ENCODE measurements at regions not wholly inside any gene's neighbourhood (a gene's known extent, or its start where the extent isn't known, plus 50 kb on each side); places are given as distances from the start of the nearest gene placed in this dataset.

DNA sequence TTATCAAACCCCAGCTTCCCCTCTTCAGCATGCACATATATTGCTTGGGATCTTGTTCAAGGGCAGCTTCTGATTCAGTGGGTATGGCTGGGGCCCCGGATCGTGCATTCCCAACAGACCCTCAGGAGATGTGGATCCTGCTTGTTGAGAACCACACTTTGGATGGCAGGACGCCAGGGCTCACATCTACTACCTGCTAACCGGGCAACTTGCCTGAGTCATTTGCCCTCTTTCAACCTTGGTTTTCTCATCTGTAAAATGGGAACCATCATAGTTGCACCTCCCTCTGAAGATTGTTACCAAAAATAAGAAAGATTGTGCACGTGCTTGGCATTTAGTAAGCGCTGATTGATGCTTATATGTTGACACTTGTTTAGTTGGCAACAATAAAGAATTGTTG lies 154.6 kb downstream of the ACKR3 start:
- H4K20me1 ChIP-seq (replicated peaks in 1 of 2; ENCODE audit: control insufficient read depth in 1 of 2, insufficient read depth in 2 of 2, low read length in 2 of 2), result no peaks in the 10 kb centered on the region
- H3K4me1 ChIP-seq (replicated peaks in 1 of 4; ENCODE audit: control insufficient read depth in 3 of 4, insufficient read depth in 4 of 4, low read length in 3 of 4), result no peaks in the 10 kb centered on the region
- H3K23me2 ChIP-seq (ENCODE audit: low read depth, low read length), result no peaks in the 10 kb centered on the region
- DNase-seq (ENCODE audit: low read depth in 1 of 2, low spot score in 2 of 2) (no peak), FAIRE-seq (no peak)
- H2BK12ac ChIP-seq (ENCODE audit: low read depth, low read length), result no peak overlapping the region
- no peak overlapping the region for H2AFZ ChIP-seq (ENCODE audit: low read length)
- no peak overlapping the region for H3K4ac ChIP-seq (replicated peaks; ENCODE audit: insufficient read length, low read depth, low read length)
- ChIA-PET POLR2A (ENCODE audit: partially characterized antibody) (no interaction called here), CTCF (ENCODE audit: partially characterized antibody) (interaction anchor here (0.6 to 0.8 kb wide), 2 partner anchors 155 to 197 kb away, joined by 3 read pairs; partner anchors contain the start of gene ACKR3)
- H3K4me3 ChIP-seq (ENCODE audit: extremely low read depth in 1 of 4, insufficient read depth in 2 of 4, low read depth in 3 of 4, low read length in 4 of 4), result no peak overlapping the region
- H2BK120ac ChIP-seq (replicated peaks; ENCODE audit: low read depth, low read length), result no peak overlapping the region
- H3K18ac ChIP-seq (ENCODE audit: extremely low read depth, low read length), result no peak overlapping the region
- H2BK20ac ChIP-seq (ENCODE audit: low read length), result no peak overlapping the region
- H3K9ac ChIP-seq (replicated peaks in 1 of 4; ENCODE audit: extremely low read depth in 1 of 4, low read depth in 3 of 4, low read length in 3 of 4), result no peak overlapping the region
- no peak overlapping the region for H4K5ac ChIP-seq (ENCODE audit: insufficient read length, low read depth, low read length)
- H2BK5ac ChIP-seq (ENCODE audit: low read depth, low read length), result no peak overlapping the region
- no peak overlapping the region for H2AK5ac ChIP-seq (ENCODE audit: low read depth, low read length)
- H3K9me3 ChIP-seq (ENCODE audit: insufficient read depth in 2 of 2, low read depth in 1 of 2, low read length in 1 of 2), result no peaks in the 10 kb centered on the region
- no peak overlapping the region for H3K27ac ChIP-seq (ENCODE audit: low read depth, low read length)
- no peak overlapping the region for H4K91ac ChIP-seq (replicated peaks; ENCODE audit: insufficient read length, low read length)
- 83% methylated on average over 6 of the region's 6 CpGs; no CpG with 5 or more reads in 1 of the 2 experiments for WGBS, 2 experiments (ENCODE audit: extremely low coverage in 1 of 2, insufficient coverage in 1 of 2, insufficient read length in 1 of 2, insufficient replicate concordance in 2 of 2, low coverage in 1 of 2, low lambda C conversion rate in 2 of 2, missing lambda C conversion rate in 1 of 2)
- no peaks in the 10 kb centered on the region for H3K79me2 ChIP-seq (ENCODE audit: control insufficient read depth in 1 of 2, insufficient read depth in 2 of 2, low read length in 2 of 2)
- H4K8ac ChIP-seq (ENCODE audit: extremely low read depth, insufficient read depth, low read length), result no peak overlapping the region
- H3K79me1 ChIP-seq (ENCODE audit: low read depth, low read length), result no peaks in the 10 kb centered on the region
- no peak overlapping the region for H3K14ac ChIP-seq (ENCODE audit: insufficient read length)
- no peaks in the 10 kb centered on the region for H3K36me3 ChIP-seq (ENCODE audit: control insufficient read depth in 2 of 4, insufficient read depth in 4 of 4, low read length in 3 of 4)
- H3K4me2 ChIP-seq (ENCODE audit: insufficient read depth in 1 of 2, low read depth in 2 of 2, low read length in 2 of 2), result no peak overlapping the region
- no peaks in the 10 kb centered on the region for H3K27me3 ChIP-seq (replicated peaks in 1 of 4; ENCODE audit: control insufficient read depth in 3 of 4, extremely low read depth in 1 of 4, insufficient read depth in 3 of 4, low read length in 3 of 4)
- no peak overlapping the region for H3K23ac ChIP-seq (ENCODE audit: insufficient read length)
- H3K56ac ChIP-seq (replicated peaks; ENCODE audit: insufficient read length, low read depth, low read length), result no peak overlapping the region
- no peak overlapping the region for H2BK15ac ChIP-seq (ENCODE audit: low read length)
- TF ChIP-seq TEAD4 (IDR thresholded peaks at IDR 0.05; ENCODE audit: low read depth, low read length) (no peak), JUND (IDR thresholded peaks at IDR 0.05; ENCODE audit: low read length) (no peak), TBP (IDR thresholded peaks at IDR 0.05; ENCODE audit: low read depth, low read length) (no peak), SP2 (IDR thresholded peaks at IDR 0.05; ENCODE audit: low read length) (no peak), SAP30 (IDR thresholded peaks at IDR 0.05; ENCODE audit: insufficient read depth, insufficient replicate concordance, low read length) (no peak), KDM4A (IDR thresholded peaks at IDR 0.05; ENCODE audit: low read depth, low read length, severe bottlenecking) (no peak), NRF1 (IDR thresholded peaks at IDR 0.05; ENCODE audit: low read depth, low read length) (no peak), ASH2L (IDR thresholded peaks at IDR 0.05; ENCODE audit: low read length) (no peak), GTF2F1 (IDR thresholded peaks at IDR 0.05; ENCODE audit: borderline replicate concordance, low read depth, low read length) (no peak), ATF3 (IDR thresholded peaks at IDR 0.05; ENCODE audit: insufficient read depth, low read depth, low read length) (no peak), CBX5 (IDR thresholded peaks at IDR 0.05; ENCODE audit: low read depth, low read length) (no peak), SIRT6 (IDR thresholded peaks at IDR 0.05; ENCODE audit: low read length) (no peak)
- TF ChIP-seq, protein P1, sequence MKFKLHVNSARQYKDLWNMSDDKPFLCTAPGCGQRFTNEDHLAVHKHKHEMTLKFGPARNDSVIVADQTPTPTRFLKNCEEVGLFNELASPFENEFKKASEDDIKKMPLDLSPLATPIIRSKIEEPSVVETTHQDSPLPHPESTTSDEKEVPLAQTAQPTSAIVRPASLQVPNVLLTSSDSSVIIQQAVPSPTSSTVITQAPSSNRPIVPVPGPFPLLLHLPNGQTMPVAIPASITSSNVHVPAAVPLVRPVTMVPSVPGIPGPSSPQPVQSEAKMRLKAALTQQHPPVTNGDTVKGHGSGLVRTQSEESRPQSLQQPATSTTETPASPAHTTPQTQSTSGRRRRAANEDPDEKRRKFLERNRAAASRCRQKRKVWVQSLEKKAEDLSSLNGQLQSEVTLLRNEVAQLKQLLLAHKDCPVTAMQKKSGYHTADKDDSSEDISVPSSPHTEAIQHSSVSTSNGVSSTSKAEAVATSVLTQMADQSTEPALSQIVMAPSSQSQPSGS (IDR thresholded peaks at IDR 0.05; ENCODE audit: low read length), result no peak

Data from H1 (cell line).